HTR-8/SVneo (cell line): ENCODE measurements at regions not wholly inside any gene's neighbourhood (a gene's known extent, or its start where the extent isn't known, plus 50 kb on each side); places are given as distances from the start of the nearest gene placed in this dataset.
"Not testable (repeated sequence)": the region's sequence is repeated elsewhere in the genome, so short reads cannot be mapped to it uniquely, and the experiment has no call there.

ENCODE experiments used
- DNase-seq: peaks from one replicate; pipeline ENCODE4 v3.0.0; 2011; ENCODE audit warnings: low spot score, mixed read lengths; ENCODE audit not compliant: insufficient read length
- FAIRE-seq: peaks from 2 replicates; lab custom pipeline; 2011; peaks lifted over from hg19 to GRCh38; lab: Jason Lieb, UNC

DNA sequence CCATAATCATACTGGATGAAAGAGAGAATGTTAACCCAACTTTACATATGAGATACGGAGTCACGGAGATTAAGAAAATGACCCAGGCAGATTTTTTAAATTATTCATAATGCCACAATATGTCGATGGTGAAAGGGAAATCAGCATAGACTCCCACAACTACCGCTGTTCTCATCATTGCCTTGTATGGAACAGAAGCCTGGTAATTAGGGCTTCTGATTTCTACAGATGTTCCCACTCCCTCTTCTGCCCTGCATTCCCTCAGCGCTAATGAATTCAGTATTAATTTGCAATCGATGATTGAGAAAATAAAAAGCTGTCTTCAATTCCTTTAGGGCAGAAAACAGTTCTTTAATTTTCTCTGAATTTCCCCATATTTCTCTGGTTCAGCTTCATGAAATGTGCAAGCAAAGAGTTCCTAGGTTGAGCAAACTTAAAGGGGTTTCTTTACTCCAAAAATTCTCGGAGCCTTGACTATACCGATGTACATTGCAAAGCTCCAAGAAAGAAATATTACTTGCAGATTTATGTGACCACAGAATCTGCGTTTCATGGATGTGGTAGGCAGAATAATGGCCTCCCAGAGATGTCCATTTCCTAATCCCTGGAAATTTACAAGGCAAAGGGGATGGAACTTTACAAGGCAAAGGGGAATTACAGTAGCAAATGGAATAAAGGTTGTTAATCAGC lies 134.9 kb upstream of the ZC3H12C start:
- FAIRE-seq (no peak), DNase-seq (no peak)

DNA sequence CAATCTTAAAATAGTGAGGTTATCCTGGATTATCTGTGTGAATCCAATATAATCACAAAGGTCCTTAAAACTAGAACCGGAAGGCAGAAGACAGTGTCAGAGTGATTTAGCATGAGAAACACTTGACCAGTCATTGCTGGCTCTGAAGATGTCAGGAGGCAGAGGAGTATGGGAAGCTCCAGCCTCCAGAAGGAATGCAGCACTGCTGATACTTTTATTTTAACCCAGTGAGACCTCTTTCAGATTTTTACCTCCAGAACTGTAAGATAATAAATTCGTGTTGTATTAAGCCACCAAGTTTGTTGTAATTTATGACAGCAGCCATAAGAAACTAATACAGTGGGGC lies 134.4 kb upstream of the ZC3H12C start:
- FAIRE-seq (no peak), DNase-seq (no peak)

DNA sequence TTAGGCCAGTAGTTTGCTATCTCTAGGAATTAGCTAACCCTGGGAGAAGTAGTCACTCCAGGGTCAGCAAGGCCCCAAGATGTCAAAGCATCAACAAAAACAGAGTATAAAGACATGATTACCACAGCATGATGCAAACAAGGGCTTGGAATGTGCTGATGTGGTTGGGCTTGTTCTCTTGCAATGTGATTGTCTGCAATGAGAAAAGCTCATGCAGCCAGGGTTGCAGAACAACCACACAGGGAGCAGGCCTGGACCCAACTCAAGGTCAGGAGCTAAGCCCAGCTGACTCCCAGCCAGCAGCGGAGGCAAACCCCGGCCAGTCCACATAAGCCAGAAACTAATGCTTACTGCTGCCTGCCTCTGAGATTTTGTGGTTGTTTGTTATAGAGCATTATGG lies 132.4 kb upstream of the ZC3H12C start:
- FAIRE-seq = no peak
- no peak for DNase-seq

DNA sequence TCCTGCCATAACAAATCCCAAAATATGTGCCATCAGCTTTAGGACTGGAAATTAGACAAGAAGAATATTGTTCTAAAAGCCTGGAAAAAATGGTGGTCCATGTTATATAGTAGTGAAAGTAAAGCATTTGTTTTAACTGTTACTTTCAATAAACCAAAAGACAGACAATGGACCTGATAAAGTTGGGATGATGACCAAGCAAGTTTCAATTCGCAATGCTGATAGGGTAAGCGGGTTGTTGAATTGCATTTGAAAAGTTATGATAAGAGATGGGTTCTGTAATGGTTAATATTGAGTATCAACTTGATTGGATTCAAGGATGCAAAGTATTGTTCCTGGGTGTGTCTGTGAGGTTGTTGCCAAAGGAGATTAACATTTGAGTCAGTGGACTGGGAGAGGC lies 131.9 kb upstream of the ZC3H12C start:
- no peak for FAIRE-seq
- no peak for DNase-seq

DNA sequence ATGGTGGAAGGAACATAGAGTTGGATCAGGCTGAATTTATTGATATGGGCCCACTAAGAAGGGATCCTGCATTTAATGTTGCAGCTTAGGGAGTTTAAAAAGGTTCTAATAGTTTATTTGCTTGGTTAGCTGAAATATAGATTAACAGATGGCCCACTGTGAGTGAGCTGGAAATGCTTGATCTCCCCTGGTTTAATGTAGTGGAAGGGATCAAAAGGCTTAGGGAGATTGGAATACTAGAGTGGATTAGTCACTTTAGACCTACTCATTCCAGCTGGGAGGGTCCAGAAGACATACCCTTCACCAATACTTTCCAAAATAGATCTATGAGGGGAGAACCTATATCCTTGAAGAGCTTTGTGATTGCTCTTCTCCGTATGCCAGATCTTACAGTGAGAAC lies 130.1 kb upstream of the ZC3H12C start:
- DNase-seq = no peak
- FAIRE-seq = no peak

DNA sequence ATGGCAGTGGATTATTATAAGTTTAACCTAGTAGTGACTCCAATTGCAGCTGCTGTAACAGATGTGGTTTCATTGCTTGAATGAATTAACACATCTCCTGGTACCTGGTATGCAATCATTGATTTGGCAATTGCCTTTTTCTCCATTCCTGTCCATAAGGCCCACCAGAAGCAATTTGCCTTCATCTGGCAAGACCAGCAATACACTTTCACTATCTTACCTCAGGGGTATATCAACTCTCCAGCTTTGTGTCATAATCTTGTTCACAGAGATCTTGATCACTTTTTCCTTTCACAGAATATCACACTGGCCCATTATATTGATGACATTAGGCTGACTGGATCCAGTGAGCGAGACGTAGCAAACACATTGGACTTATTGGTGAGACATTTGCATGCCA lies 128.7 kb upstream of the ZC3H12C start:
- DNase-seq = no peak
- no peak for FAIRE-seq

DNA sequence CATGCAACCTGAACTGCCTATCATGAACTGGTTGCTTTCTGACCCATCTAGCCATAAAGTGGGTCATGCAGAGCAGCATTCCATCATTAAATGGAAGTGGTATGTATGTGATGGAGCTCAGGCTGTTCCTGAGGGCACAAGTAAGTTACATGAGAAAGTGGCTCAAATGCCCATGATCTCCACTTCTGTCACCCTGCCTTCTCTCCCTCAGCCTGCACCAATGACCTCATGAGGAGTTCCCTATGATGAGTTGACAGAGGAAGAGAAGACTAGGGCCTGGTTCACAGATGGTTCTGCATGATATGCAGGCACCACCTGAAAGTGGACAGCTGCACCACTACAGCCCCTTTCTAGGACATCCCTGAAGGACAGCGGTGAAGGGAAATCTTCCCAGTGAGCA lies 127.7 kb upstream of the ZC3H12C start:
- not testable (repeated sequence) for DNase-seq
- FAIRE-seq = peak; percentile 60

DNA sequence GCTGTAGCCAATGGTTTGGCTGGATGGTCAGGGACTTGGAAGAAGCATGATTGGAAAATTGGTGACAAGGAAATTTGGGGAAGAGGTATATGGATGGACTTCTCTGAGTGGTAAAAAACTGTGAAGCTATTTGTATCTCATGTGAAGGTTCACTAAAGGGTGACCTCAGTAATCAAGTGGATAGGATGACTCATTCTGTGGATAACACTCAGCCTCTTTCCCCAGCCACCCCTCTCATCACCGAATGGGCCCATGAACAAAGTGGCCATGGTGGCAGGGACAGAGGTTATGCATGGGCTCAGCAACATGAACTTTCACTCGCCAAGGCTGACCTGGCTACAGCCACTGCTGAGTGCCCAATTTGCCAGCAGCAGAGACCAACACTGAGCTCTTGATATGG lies 127.3 kb upstream of the ZC3H12C start:
- not testable (repeated sequence) for DNase-seq

DNA sequence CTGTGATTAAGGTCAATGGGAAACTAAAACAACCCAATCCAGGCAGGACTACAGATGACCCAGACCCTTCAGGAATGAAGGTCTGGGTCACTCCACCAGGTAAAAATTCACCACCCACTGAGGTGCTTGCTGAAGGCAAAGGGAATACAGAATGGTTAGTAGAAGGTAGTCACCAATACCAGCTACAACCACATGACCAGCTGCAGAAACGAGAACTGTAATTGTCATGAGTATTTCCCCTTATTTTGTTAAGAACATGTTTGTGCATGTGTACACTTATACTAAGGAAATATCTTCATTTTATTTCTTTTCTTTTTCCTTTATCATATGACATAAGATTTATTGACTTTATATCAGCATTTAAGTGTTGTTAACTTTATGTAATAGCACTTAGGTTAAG lies 126.1 kb upstream of the ZC3H12C start:
- not testable (repeated sequence) for FAIRE-seq, DNase-seq

More for the DNA sequence above, 127.3 kb upstream of the ZC3H12C start:
- not testable (repeated sequence) for FAIRE-seq

DNA sequence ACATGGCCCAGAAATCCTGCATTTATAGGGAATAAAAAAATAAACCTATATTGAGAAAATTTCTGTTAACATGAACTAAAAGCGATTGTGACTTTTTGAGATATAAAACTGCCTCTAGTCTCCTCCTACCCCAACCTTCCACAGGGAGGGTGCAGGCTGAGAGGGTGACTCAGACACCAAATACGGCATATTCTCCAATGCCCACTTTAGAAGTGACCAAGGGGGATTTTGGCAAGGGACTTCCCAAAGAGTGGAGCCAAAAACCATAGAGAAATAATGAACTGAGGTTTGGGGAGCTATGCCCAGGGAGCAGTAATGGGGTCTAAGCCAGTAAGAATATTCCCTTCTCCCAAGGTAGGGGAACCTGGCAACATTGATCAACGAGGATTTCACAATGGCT lies 124.9 kb upstream of the ZC3H12C start:
- DNase-seq (no peak), FAIRE-seq (no peak)

DNA sequence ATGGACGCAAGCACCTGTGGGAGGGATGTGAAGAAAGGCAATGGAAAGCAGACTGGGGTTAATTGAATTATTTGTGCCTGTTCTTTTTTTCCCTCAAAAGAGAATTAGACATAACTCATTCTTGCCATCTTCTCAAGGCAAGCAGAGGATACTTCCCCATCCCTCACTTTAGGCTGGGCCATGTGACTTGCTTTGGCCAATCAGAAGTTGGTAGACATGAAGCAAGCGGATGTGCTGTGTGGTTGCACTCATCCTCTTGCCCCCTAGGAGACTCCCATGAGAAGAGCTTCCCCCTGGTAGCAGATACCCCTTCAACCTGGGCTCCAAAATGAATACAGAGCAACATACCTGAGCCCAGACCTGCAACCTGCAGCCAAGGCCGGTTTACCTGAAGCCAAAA lies 124.4 kb upstream of the ZC3H12C start:
- DNase-seq (no peak), FAIRE-seq (no peak)

DNA sequence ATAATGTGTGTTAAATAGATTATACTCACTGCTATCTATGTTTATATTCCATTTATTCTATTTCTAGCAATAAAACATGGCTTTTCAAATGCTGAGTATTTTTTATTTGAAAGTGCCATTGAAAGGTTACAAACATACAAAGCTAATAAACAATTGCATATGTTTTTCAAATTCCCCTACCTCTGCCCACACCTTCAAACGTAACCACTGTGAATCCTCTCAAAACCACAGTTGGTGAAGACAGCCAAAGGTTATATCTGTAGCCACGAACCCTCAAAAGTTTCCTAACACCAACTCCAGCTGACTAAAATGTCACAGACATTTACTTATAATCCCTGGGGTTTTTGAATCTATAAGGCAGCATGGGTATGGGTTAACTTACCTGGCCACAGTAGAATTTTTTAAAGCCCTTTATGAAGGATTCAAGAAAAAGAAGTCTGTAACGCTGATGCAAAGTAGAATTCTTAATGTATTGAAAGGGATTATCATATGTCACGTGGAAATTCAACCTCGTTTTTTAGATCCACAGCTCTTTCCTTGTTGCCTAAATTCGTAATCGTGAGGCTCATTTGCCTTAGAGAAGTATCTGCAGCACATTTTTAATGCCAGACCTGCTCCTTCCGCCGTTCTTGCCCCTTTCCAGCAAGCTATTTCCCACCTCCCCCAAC lies 122.5 kb upstream of the ZC3H12C start:
- DNase-seq (no peak), FAIRE-seq (no peak)

DNA sequence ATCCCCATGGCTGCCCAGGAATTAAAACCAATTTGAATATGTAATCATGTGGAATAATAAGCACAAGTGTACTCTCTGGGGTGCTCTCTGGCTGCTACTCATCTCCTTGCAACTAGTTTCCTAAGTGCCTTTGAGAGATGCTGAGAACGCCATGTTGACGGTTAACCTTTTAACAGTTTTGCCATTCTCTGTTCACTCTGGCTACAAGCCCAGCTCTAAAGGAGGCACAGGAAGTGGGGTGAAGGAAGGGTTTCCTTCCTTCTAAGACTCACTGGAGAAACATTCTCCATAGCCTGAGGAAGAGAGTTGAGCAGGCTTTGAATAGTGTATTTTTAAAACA lies 122.0 kb upstream of the ZC3H12C start:
- peak; percentile 74 for FAIRE-seq
- DNase-seq = peak; percentile 17

DNA sequence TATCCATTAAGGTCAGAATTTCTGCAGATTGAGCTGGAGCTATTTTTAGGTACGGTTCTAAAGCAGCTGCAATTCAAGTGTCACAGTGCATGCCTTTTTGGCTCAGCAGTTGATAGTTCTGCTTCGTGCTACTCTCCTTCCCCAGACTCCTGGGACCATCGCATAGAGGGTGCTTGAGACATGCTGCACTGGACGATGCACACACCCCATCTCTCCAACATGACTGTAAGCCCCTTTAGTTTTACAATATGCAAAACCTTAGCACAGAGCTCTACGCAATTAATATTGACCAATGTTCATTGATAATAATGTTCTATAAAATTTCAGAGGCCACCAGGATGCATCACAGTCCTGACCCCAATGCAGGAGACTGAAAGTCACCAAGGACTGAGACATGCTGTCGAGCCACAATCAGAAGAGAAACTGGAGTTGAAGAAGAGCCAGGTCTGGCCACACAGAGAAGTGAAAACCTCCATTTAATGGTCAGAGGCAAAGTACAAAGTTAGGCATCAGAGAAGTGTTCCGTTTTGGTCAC lies 120.9 kb upstream of the ZC3H12C start:
- DNase-seq (no peak), FAIRE-seq (no peak)

DNA sequence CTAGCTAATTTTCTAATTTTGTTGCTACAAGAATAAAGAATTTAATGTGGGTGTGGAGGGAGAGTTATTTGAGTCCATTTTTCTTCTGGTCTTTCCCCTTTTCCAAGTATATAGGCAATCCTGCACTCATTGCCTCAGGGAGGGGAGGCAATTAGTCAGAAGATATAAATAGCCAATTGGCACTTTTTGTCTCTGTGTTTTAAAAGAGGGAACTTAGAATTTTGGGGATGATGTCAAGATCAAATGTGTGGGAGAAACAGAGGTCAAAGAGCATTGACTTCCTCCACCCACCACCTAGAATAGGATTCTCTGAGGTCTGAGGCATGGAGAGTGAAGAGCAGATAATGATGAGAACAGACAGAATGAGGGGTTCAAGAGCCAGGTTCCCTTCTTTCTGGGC lies 120.3 kb upstream of the ZC3H12C start:
- FAIRE-seq (no peak), DNase-seq (no peak)

DNA sequence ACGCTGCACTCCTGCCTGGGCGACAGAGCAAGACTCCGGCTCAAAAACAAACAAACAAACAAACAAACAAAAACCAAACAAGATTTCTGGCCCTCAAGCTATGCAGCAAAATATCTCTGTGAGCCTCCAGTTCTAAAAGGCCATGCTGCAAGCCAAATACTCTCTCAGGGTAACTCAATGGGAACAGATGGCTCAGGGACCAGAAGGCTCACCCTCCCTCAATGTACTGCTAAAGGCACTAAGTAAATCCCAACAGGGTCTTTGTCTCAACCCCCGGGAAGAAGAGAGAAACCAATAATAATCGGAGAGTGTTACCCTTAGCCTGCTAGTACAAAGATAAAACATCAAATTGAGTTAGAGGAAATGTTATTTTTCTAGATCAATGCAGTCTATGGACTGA lies 119.7 kb upstream of the ZC3H12C start:
- no peak for DNase-seq

DNA sequence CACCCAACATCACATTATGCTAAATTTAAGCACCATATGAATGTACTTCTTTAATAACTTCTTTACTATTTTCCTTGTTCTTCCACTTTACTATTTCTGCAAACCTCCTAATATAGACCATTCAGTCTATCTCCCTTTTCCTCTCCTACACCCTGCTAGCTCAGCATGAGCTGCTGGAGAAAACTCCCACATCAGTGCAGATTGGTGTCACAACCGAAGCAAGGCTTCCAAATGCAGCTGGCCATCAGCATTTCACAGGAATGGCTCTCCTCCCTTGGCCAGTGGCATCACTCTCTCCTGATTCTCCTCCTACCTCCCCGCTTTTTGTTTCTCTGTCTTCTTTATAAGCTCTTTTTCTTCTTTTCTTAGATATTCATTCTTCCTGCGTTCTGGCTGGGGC lies 118.7 kb upstream of the ZC3H12C start:
- FAIRE-seq = no peak

More for the DNA sequence above, 119.7 kb upstream of the ZC3H12C start:
- FAIRE-seq = no peak

DNA sequence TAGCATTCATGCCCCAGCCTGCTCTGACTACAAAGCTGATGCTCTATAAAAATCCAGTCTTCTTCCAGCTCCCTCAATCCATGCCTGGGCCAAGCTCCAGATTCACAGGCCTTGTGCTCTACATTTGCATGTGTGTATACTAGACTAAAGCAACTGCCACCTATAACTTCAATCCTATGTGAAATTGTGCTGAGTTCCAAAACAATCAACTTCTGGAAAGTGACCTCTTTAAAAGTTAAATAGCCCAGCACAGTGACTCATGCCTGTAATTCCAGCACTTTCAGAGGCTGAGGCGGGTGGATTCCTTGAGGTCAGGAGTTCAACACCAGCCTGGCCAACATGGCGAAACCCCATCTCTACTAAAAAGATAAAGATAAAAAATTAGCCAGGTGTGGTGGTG lies 114.3 kb upstream of the ZC3H12C start:
- FAIRE-seq (no peak), DNase-seq (no peak)

More for the DNA sequence above, 118.7 kb upstream of the ZC3H12C start:
- no peak for DNase-seq

DNA sequence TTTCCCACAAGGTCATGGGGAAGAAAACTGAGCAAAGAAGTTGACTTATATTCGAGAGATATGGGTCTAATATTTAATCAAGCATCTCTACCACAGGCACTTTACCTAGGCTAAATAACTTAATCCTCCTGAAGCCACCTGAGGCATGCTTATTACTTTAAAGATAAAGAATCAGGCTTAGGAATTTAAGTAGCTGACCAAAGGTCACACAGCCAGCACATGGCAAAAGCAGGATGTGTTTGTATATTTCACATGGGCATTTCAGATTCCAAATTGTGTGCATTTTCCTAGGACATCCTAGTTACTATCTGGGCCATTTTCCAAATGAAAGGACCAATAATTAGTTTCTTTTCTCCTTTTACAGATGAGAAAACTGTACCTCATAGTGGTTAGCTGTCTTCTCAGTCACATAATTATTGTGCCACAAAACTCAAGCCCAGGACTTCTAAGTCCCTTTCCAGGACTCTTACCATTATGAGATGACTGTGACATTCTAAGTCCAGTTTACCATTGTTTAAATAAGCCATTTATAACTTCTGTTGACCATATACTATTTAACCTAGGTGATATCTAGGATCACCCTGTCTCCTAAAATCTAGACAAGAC lies 112.1 kb upstream of the ZC3H12C start:
- no peak for FAIRE-seq
- no peak for DNase-seq

DNA sequence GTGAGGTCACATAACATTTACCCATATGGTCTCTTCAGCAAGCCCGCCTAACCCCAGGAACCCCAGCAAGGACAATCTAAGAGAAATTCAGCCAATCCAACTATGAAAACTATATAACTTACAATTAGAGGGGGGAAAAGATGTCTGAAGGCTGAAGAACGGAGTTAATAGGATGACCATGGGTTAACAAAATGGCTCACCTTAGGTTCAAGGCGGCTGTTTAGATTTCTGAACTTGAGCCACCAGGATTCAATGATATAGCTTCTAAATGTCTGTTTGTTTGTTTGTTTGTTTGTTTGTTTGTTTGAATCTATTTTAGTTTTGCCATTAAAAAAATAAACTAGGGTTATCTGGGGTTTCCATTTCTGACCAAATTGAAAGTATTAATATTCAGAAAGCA lies 109.8 kb upstream of the ZC3H12C start:
- FAIRE-seq = no peak
- no peak for DNase-seq

DNA sequence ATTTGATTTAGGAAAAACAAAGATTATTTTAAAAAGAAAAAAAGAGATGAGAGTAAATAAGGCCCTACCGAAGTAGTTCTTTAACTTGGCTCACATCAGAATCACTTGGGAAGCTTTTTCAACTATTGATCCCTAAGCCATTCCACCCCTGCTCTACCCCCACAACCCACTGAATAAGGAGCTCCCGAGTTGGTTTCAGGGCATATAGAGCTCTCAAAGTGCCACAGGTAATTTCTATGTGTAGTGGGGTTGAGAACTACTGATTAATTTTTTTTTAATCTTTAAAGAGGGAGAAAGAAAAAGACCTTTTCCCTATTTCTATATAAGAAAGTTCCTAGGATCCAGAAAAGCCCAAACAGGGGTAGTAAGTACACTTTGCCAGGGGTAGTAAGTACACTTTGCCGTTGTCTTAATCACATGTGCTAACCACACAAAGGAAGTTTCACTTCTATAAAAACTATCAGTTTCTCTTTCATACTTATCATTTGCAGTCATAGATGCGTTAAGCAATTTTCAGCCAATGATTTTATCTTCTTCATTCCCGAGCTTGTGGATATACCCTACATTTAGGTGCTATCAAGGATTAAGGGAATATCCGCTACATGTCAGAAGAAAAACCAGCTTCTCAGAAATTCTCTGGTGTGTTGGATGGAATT lies 108.4 kb upstream of the ZC3H12C start:
- no peak for FAIRE-seq

More for the DNA sequence above, 108.4 kb upstream of the ZC3H12C start:
- no peak for DNase-seq
